NCI-H2029 treated with DMSO at 0.1 percent for 48 hours (cell line): ENCODE measurements at regions not wholly inside any gene's neighbourhood (a gene's known extent, or its start where the extent isn't known, plus 50 kb on each side); places are given as distances from the start of the nearest gene placed in this dataset.

ENCODE experiments used
- DNase-seq: peaks from one replicate; lab custom pipeline; 2025; lab: John Stamatoyannopoulos, UW

DNA sequence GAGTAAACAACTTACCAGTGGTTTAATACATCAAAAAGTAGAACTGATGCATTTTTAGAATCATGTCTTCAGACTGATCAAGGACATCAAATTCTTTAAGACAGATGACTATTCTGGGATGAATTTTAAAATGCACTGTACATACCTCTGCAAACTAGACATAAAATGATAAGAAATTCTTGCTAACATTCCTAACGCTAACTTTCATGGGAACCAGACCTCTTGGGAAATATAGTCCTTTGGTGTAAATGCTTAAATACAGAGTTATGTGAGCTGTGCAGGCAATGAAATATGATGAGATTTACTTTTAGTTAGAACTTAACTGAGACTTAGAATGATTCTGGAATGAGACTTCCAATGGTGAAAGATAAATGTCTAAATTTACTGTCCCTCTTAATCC, 562.0 kb downstream of the NR4A2 start:
- DNase-seq, result no peak

DNA sequence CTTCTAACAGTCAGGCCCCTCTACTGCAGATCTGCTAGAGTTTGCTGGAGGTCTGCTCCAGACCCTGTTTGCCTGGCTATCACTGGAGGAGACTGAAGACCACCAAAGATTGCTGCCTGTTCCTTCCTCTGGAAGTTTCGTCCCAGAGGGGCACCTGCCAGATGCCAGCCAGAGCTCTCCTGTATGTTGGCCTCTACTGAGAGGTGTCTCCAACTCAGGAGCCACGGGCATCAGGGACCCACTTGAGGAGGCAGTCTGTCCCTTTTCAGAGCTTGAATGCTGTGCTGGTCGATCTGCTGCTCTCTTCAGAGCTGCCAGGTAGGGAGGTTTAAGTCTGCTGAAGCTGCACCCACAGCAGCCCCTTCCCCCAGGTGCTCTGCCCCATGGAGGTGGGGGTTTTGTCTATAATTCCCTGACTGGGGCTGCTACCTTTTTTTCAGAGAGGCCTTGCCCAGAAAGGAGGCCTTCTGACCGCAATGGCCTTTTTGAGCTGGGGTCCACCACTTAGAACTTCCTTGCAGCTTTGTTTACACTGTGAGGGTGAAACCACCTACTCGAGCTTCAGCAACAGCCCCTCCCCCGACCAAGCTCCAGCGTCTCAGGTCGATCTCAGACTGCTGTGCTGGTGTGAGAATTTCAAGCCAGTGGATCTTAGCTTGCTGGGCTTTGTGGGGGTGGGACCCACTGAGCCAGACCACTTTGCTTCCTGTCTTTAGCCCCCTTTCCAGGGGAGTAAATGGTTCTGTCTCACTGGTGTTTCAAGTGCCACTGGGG, 566.0 kb downstream of the NR4A2 start:
- DNase-seq, result no peak

DNA sequence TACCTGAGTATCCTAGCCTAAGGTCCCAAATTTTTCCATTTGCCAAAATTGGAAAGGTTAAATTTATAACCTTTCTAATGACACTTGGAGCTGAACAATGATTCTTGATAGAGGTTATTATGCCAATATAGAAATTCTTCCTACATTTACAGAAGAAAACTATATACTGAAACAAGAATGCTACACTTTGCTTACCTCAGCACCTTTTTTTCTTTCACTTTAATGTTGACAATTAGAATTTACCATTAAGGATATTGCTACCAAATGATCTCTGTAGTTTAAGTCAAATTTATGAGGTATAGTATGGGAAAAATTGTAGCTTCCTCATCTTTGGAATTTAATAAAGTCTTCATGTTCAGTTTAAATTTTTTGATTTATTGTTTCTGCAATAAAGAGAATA, 577.0 kb downstream of the NR4A2 start:
- DNase-seq, result no peak

DNA sequence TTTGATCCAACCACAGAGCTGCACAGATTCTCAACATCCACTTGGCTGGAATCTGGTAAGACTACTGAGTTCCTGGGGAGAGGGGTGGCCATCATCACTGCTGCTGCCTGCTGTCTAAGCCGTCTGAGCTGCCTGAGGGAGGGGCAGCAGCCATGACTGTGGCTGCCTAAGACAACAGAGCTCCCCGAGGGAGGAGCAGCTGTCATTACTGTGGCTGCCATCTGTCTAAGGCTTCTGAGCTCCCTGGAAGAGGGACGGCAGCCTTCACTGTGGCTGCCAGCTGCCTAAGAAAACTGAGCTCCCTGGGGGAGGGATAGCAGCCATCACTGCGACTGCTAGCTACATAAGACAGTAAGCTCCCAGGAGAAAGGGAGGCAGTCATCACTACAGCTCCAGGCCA, 584.4 kb downstream of the NR4A2 start:
- DNase-seq, result no peak

DNA sequence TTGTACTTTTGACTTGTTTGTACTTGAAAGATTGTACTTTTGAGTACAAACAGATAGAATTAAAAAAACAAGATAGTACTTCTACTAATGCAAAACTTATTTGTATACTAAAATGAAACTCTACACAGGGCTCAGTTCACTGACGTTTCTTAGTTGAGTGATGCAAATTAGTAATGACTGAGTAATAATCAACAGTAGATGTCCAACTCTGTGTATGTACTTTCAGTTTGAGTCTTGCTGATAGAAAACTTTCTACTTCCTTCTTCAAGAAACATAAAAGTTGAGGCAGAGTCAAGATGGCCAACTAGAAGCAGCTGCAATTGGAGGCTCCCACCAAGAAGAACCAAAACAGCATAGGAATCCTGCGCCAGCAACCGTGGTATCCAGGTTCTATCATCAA, 585.0 kb downstream of the NR4A2 start:
- DNase-seq, result no peak

- DNase-seq, result no peak
These were observed 599.2 kb downstream of the NR4A2 start for GRCh38 chr2:155733091-155733853.

DNA sequence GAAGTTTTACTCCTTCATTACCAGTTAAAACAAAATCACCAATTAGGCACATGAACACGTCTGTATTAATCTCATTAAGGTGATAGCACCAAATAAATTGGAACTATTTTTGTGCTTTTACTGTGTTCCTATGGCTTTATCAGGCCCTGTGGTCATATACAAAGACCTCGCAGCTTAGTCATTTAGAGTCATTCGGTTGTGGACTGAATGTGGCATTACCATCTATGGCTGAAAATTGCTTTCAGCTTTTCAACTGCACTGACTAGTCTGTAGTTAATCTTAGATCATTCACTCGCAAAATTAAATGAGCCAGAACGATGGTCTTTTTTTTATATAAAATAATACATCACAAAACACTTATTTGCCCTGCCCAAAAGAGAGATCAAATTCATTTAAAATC, 601.7 kb downstream of the NR4A2 start:
- no peak for DNase-seq

DNA sequence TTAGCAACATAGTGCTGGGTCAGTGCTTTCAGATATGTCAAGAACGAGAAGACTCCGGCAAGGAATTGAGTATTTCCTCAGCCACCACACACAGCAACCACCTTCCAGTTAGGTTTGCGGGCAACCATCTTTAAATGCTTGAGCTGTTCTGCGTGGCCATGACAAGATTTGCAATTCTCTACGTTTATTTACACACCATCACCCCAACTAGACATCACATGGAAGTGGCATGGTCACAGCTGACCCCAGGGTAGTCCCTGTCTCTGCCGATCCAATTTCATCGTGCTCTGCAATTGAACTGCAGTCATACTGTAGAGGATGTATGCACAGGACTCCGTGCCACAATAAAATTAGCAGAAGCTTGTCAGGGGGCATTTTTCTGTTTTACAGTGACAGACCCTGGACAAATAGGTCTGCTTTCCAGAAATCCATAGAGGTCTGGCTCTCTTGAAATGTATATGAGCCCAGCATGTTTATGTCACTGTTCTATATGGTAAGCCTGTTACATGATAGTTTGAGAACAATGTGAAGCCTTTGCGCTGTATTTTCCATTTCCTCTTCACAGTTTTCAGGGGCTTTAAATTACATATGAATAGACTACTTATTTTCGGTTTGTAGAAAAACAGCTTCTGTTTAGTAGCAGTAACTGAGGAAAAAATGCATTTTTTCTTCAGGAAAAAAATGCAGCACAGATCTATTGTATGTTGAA, 605.2 kb downstream of the NR4A2 start:
- no peak for DNase-seq

GRCh38 chr2:155722290-155722689, 610.2 kb downstream of the NR4A2 start:
- DNase-seq, result no peak

DNA sequence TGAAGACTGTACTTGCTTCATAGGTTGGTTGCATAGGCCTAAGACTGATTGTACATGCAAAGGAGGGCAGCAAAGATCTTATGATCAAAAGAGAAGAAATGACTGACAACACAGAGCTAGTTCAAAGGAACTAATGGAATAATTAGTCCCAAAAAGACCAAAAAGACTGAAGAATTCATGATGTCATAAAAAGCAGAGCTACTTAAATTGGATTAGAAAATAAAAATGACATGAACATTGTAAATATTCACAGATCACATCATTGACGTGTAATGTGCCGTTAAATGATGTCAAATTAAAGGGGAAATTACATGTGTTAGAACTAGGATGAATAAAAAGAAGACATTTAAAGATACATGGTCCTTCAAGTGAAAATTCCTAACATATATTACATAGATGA, 616.8 kb downstream of the NR4A2 start:
- DNase-seq, result no peak

GRCh38 chr2:155714983-155715382, 617.5 kb downstream of the NR4A2 start:
- DNase-seq, result no peak

- DNase-seq, result no peak
These were observed 624.5 kb downstream of the NR4A2 start for GRCh38 chr2:155708071-155708470.

GRCh38 chr2:155703917-155704316, 628.6 kb downstream of the NR4A2 start:
- peak; percentile 3 for DNase-seq

- no peak for DNase-seq
These were observed 629.5 kb downstream of the NR4A2 start for GRCh38 chr2:155703048-155703447.

DNA sequence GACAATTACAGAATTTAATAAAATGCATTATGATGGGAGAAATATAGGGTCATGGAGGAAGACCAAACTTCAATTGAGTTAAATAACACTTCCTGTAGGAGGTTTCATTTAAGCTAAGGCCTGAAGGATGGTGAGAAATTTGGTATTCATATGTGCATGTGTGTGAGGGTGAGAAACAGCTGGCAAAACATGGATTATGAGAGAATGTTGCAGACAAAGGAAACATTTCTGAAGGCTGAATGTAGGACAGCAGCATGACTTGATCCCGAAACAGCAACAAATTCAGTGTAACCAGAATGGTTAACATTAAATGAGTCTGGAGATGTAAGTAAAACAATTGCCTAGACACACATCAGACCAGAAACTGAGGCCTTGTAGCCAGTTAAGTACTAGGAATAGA, 630.8 kb downstream of the NR4A2 start:
- no peak for DNase-seq

DNA sequence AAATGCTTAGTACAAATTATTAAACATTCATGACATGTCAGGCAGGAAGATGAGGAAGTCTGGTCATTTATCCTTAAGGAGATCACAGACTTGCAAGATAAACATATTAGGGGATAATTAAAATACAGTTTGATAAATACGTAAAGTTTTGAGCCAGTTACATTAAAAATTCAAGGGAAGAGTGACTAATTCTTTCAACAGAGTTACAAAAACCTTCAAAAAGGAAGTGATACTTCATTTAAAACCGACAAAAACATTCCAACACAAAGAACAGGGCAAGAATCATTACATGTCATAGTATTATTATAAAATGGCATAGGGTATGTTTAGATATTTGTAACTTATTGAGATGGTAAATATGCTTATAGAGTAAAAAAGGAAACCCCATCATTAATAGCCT, 636.0 kb downstream of the NR4A2 start:
- DNase-seq, result no peak

DNA sequence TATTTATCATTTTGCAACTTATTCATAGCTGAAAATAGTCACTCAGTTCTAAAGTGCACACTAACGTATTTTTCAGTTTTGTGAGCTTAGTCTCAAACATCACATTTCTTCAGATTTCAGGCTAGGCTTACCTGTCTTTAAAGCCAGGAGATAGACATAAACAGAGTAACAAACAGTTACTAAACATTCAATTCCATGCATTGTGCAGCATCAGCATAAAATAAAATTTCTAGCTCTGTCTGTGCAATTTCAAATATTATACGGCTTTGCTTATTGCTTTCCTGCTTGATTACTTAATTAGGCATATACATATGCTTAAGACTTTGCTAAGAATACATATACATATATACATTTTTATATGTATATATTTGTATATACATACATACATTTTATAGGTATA, 637.0 kb downstream of the NR4A2 start:
- no peak for DNase-seq

DNA sequence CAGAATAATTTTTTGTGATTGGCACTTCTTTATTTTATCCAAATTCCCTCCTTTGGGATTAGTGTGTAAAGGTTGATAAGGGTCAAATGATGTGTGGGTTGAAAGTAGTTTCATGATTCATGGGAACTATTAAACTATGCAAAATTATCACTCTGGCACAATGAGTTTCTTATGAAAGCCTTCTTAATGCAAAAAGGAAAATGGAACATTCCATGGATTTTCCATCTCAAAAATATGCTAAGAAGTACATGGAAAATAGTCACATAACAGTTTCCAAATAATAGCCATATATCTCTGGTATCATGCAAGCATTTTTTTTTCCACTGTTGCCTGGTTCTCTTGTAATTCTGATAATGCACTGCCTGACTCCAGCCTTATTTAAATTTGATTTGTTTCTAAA, 639.7 kb downstream of the NR4A2 start:
- no peak for DNase-seq

DNA sequence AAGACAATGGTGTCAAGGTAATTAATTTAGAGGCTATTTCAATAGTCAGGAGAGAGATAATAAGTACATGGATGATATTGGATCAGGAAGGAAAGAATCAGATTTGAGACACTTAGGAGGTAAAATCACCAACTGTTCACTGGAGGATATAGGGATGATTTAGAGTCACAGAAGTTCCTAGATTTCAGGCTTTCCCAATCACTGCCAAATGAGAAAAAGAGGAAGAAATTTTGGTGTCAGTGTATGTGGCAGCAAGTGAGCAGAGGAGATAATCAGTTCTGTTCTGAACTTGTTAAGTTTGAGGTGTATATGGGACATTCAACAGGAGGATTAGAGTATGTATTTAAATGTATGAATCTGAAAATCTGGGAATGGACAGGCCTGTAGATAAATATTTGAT, 640.4 kb downstream of the NR4A2 start:
- DNase-seq, result no peak

GRCh38 chr2:155690785-155691184, 641.7 kb downstream of the NR4A2 start:
- DNase-seq, result no peak

- DNase-seq, result no peak
These were observed 642.7 kb downstream of the NR4A2 start for GRCh38 chr2:155689791-155690190.

- no peak for DNase-seq
These were observed 645.3 kb downstream of the NR4A2 start for GRCh38 chr2:155687181-155687580.

- no peak for DNase-seq
These were observed 652.9 kb downstream of the NR4A2 start for GRCh38 chr2:155679647-155680046.
